CD4-positive, alpha-beta T cell (primary cell): ENCODE measurements at regions not wholly inside any gene's neighbourhood (a gene's known extent, or its start where the extent isn't known, plus 50 kb on each side); places are given as distances from the start of the nearest gene placed in this dataset.

Experiments used
- ATAC-seq: fragments of 200-7000 bp; cut with Tn5 transposase; one replicate; pipeline ENCODE4 v1.10.0; 2022; ENCODE audit warnings: mild to moderate bottlenecking; ENCODE audit not compliant: poor library complexity
- CTCF ChIA-PET: fragments of 350-600 bp; sonication (Branson Sonifier 250); formaldehyde crosslinking; loops from one replicate; lab custom pipeline; 2021; ENCODE audit warnings: antibody characterized with exemption, inconsistent platforms; lab: Charles Lee
- POLR2A ChIA-PET: fragments of 350-600 bp; sonication (Branson Sonifier 250); formaldehyde crosslinking; loops from one replicate; lab custom pipeline; 2021; ENCODE audit warnings: antibody characterized with exemption, inconsistent platforms; lab: Charles Lee
- DNase-seq, 14 experiments: peaks; one replicate each; pipeline ENCODE4 v3.0.0-alpha.2; 2013 to 2020; ENCODE audit warnings: mixed read lengths in 2 of 14
- H3K27ac ChIP-seq, 2 donors: one replicate each; pipeline versions ENCODE4 v1.5.1 to v1.7.0; 2013; ENCODE audit warnings: low read length in 2 of 2, low read depth in 1 of 2, mild to moderate bottlenecking in 1 of 2
- H3K27me3 ChIP-seq, 2 experiments: 1 replicate in 1 of 2; 2 replicates in 1 of 2; pipeline versions ENCODE4 v1.6.1 to v1.7.0; 2013; ENCODE audit warnings: low read length in 2 of 2, control low read depth in 1 of 2, mild to moderate bottlenecking in 1 of 2, moderate library complexity in 1 of 2; ENCODE audit not compliant: insufficient read depth in 2 of 2, control insufficient read depth in 1 of 2
- H3K36me3 ChIP-seq: one replicate; pipeline ENCODE4 v1.6.1; 2013; ENCODE audit warnings: low read length, control low read depth; ENCODE audit not compliant: insufficient read depth
- H3K4me1 ChIP-seq: one replicate; pipeline ENCODE4 v1.6.1; 2013; ENCODE audit warnings: low read length, control low read depth; ENCODE audit not compliant: insufficient read depth
- H3K4me3 ChIP-seq: one replicate; pipeline ENCODE4 v1.5.1; 2013; ENCODE audit warnings: mild to moderate bottlenecking, low read length, moderate library complexity
- H3K9me3 ChIP-seq, 2 experiments: 1 replicate in 1 of 2; 2 replicates in 1 of 2; pipeline versions ENCODE4 v1.6.1 to v1.7.0; 2013; ENCODE audit warnings: low read length in 2 of 2, mild to moderate bottlenecking in 2 of 2, control low read depth in 1 of 2, moderate library complexity in 1 of 2; ENCODE audit not compliant: control insufficient read depth in 1 of 2, insufficient read depth in 1 of 2
- H3K27ac Mint-ChIP-seq: one replicate; pipeline ENCODE4 v1.8.0; 2020; ENCODE audit warnings: mixed read lengths
- H3K27me3 Mint-ChIP-seq: one replicate; pipeline ENCODE4 v1.8.0; 2021; ENCODE audit warnings: mixed read lengths
- H3K36me3 Mint-ChIP-seq: one replicate; pipeline ENCODE4 v1.8.0; 2021; ENCODE audit warnings: low read depth, mixed read lengths
- H3K4me1 Mint-ChIP-seq: one replicate; pipeline ENCODE4 v1.8.0; 2021; ENCODE audit warnings: low read depth, mixed read lengths
- H3K4me3 Mint-ChIP-seq: one replicate; pipeline ENCODE4 v1.8.0; 2020; ENCODE audit warnings: mild to moderate bottlenecking, mixed read lengths
- H3K9me3 Mint-ChIP-seq: one replicate; pipeline ENCODE4 v1.8.0; 2020; ENCODE audit warnings: mixed read lengths
- CTCF ChIP-seq: fragments of 200-600 bp; IDR thresholded peaks from one replicate; pipeline ENCODE4 v1.8.0; 2022; ENCODE audit warnings: antibody characterized with exemption, mild to moderate bottlenecking
- intact Hi-C, 2 experiments: fragments of 100-400 bp; cut with DNase I in 1 of 2; cut with micrococcal nuclease in 1 of 2; formaldehyde crosslinking; loops; one replicate each; pipeline versions ENCODE4 v1.15.1 to v1.9.0; 2023 to 2025; cut with DNase I, micrococcal nuclease

DNA sequence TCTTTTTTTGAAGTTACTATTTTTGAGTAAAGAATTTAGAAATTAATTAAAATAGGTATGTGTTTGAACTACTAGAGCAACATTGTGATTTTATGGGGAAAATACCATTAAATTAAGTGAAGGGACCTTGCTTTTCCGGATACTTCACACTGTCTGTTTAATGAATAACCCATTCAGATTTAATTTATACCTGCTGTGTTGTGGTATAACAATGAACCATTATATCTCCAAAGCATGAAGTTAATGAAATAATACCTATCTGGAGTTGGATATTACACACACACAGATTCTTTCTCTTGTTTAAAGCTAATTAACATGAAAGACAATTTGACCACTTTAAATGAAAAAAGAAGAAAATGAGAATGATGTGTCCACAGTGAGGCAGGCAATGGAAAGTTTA, 195.0 kb upstream of the GPRIN3 start:
- H3K9me3 Mint-ChIP-seq: no peaks in the 10 kb centered on the region
- Histone ChIP-seq H3K9me3 (no peaks in the 10 kb centered on the region), H3K27ac (no peak overlapping the region), H3K4me1 (no peaks in the 10 kb centered on the region), H3K4me3 (no peak overlapping the region), H3K36me3 (no peaks in the 10 kb centered on the region), H3K27me3 (peaks cover 0 to 3% of the 10 kb centered on the region in 2 experiments)
- no peaks in the 10 kb centered on the region for H3K36me3 Mint-ChIP-seq
- DNase-seq (no peak), ATAC-seq (no peak)
- intact Hi-C loops: no loop called here
- no peak overlapping the region for H3K27ac Mint-ChIP-seq
- H3K27me3 Mint-ChIP-seq: peaks cover 13% of the 10 kb centered on the region
- no peak for TF ChIP-seq CTCF
- POLR2A ChIA-PET: no interaction called here
- H3K4me1 Mint-ChIP-seq: no peaks in the 10 kb centered on the region
- CTCF ChIA-PET: interaction anchor here (0.6 kb wide), 1 partner anchor 171 kb away, joined by 4 read pairs; no protein-coding TSS in a partner anchor
- H3K4me3 Mint-ChIP-seq: no peak overlapping the region

DNA sequence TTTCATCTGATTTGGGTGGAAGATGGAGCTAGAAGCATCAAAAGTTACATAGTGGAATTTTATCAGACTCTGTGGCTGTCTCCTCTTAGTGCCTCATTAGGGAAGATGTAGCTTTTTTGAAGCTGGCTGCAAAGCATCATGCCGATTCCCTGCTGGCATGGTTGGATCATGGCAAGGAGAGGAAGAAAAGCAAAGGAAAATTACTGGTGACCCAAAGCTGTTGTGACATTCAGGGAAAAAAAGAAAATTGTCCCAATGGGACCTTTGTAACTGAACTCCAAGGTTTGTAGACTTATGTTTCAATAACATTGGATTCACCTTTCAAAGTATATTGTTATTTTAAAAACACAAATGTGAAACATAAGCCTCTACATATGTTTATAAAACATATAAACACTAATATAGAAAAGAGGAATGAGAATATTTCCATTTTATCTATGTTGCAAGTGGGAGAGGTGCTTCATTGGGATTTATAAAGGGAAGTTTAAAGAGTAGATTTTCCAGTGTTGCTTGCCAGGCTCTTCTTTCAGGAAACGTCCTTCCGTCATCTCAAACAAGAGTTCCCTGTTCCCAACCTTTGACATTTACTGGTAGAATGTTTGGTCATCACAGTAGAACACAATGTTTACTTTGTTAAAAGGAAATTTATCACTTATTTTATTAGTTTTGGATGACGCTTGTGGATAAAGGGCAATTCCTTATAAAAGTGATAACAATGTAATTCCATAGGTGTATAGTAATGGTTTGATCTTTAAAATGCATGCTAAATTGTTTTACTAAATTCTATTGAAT, 190.1 kb upstream of the GPRIN3 start:
- no peaks in the 10 kb centered on the region for H3K4me1 ChIP-seq
- TF ChIP-seq CTCF: no peak
- H3K27ac ChIP-seq: no peak overlapping the region
- H3K27me3 ChIP-seq: peaks cover 0 to 2% of the 10 kb centered on the region in 2 experiments
- Mint-ChIP-seq H3K36me3 (no peaks in the 10 kb centered on the region), H3K27me3 (peaks cover 13% of the 10 kb centered on the region), H3K9me3 (no peaks in the 10 kb centered on the region), H3K4me3 (no peak overlapping the region), H3K4me1 (no peaks in the 10 kb centered on the region), H3K27ac (no peak overlapping the region)
- ATAC-seq (no peak), DNase-seq (no peak)
- CTCF ChIA-PET: interaction anchor here (1.1 kb wide), 1 partner anchor 46 kb away, joined by 3 read pairs; no protein-coding TSS in a partner anchor
- H3K36me3 ChIP-seq: no peaks in the 10 kb centered on the region
- intact Hi-C loops: no loop called here
- POLR2A ChIA-PET: no interaction called here
- H3K9me3 ChIP-seq: no peaks in the 10 kb centered on the region
- no peak overlapping the region for H3K4me3 ChIP-seq

- intact Hi-C loops: no loop called here
- ChIA-PET CTCF (interaction anchor here (1.1 kb wide), 1 partner anchor 46 kb away, joined by 3 read pairs; no protein-coding TSS in a partner anchor), POLR2A (no interaction called here)
- DNase-seq (no peak), ATAC-seq (no peak)
- no peak for TF ChIP-seq CTCF
- H3K9me3 ChIP-seq: no peaks in the 10 kb centered on the region
- peaks cover 13% of the 10 kb centered on the region for H3K27me3 Mint-ChIP-seq
- H3K4me3 ChIP-seq: no peak overlapping the region
- no peaks in the 10 kb centered on the region for H3K9me3 Mint-ChIP-seq
- no peaks in the 10 kb centered on the region for H3K36me3 Mint-ChIP-seq
- H3K36me3 ChIP-seq: no peaks in the 10 kb centered on the region
- H3K4me3 Mint-ChIP-seq: no peak overlapping the region
- H3K27ac Mint-ChIP-seq: no peak overlapping the region
- H3K4me1 ChIP-seq: no peaks in the 10 kb centered on the region
- H3K27me3 ChIP-seq: no peaks in the 10 kb centered on the region
- H3K4me1 Mint-ChIP-seq: no peaks in the 10 kb centered on the region
- H3K27ac ChIP-seq: no peak overlapping the region
These were observed 189.3 kb upstream of the GPRIN3 start for GRCh38 chr4:89496851-89497250.
